HG02763 (cell line): ENCODE measurements at regions not wholly inside any gene's neighbourhood (a gene's known extent, or its start where the extent isn't known, plus 50 kb on each side); places are given as distances from the start of the nearest gene placed in this dataset.

Source experiments
- ATAC-seq: cut with Tn5 transposase; IDR thresholded peaks from one replicate; pipeline ENCODE4 v1.9.1; 2021; ENCODE audit warnings: mild to moderate bottlenecking, moderate library complexity; ENCODE audit not compliant: unreplicated experiment

DNA sequence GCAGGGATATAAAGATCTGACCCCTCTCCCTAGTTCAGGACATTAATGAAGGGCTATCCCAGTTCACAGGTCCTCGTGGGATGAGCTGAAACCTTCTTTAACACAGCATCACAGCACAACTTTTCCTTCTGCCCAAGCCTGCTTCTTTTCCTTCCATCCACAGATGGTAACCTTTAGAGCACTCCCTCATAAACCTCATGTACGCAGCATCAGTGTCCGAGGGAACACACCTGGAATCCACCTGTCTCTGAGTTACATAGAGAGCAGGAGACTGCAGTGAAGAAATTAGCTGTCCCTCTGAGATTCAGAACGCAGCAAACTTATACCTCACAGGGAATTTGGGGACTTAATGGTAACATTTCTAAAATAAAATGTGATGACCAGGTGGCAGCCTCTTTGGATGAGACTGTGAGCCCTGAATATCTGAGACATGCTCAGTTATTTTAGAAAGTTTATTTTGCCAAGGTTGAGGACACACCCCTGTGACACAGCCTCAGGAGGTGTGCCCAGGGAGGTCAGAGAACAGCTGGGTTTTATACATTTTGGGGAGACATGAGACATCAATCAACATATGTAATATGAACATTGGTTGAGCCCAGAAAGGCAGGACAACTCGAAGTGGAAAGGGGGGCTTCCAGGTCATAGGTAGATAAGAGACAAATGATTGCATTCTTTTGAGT, 73.8 kb upstream of the PACRGL start:
- no peak for ATAC-seq

- ATAC-seq = no peak
Observed at GRCh38 chr4:20627866-20628265, 72.4 kb upstream of the PACRGL start.

- no peak for ATAC-seq
Observed at GRCh38 chr4:20629186-20630106, 70.8 kb upstream of the PACRGL start.

- ATAC-seq = no peak
Observed at GRCh38 chr4:20638825-20639224, 61.4 kb upstream of the PACRGL start.

- no peak for ATAC-seq
Observed at GRCh38 chr4:20639346-20639745, 60.9 kb upstream of the PACRGL start.

DNA sequence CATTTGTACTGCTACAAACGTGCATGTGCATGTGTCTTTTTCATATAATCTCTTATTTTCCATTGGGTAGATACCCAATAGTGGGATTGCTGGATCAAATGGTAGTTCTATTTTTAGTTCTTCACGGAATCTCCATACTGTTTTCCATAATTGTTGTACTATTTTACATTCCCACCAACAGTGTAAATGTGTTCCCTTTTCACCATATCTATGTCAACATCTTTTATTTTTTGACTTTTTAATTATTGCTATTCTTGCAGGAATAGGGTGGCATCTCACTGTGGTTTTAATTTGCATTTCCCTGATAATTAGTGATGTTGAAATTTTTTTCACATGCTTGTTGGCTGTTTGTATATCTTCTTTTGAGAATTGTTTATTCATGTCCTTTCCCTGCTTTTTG, 59.3 kb upstream of the PACRGL start:
- no peak for ATAC-seq

DNA sequence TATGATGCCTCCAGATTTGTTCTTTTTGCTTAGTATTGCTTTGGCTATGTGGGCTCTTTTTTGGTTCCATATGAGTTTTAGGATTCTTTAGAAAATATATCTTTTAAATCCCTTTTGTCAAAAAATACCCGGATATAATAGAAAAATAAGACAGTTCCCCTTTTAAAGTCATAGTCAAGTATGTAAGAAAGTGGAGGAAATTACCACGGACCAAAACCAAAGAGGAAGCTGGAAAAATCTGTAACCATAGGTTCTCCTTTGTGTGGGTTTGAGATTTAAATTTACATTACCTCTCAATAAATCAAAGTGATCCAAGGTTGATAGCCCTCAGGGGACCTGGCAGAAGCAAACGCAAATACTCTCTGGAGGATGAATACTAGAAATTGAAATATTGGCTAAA, 58.3 kb upstream of the PACRGL start:
- ATAC-seq = no peak

- no peak for ATAC-seq
Observed at GRCh38 chr4:20643631-20644030, 56.6 kb upstream of the PACRGL start.

DNA sequence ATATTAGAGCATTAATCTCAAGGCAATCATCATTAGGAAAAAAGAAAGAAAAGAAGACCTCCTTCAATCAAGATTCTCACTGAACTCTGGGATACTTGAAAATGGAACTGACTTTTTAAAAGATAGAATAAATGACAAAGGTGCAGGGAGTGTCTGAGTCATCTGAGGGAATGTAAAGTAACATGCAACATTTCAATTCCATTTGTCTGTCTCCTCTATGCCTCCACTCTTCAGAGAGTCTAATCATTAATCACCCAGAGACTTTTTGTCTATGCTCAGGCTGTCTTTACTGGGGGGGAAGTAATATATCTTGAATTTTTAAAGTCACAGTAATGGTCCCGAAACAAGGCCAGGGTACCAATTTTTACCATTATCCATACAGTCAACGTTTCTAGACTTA, 55.0 kb upstream of the PACRGL start:
- ATAC-seq = no peak

DNA sequence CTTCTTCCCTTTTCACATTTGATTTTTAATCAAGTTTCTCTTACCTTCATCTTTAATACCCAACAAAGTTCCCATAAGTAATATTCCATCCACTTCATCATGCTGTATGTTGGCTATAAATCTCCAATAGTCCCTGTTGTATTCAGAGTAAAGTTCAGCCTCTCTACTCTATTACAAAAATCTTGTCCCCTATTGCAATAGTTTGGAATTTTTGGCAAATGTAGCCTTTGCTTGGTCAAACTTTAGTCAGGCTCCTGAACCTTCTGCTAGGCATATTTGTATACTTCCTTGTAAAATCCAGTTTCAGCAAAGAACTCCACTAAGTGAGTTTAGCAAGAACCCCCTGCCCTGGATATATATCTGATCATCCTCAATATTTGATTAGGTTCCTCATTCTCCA, 54.0 kb upstream of the PACRGL start:
- ATAC-seq = no peak
